DND-41 (cell line): ENCODE measurements at regions not wholly inside any gene's neighbourhood (a gene's known extent, or its start where the extent isn't known, plus 50 kb on each side); places are given as distances from the start of the nearest gene placed in this dataset.
A peak's percentile ranks its signal among the peaks of the same experiment; 100 is the strongest.

ENCODE experiments used
- ATAC-seq: fragments of 200-7000 bp; cut with Tn5 transposase; 3 replicates; pipeline ENCODE4 v1.9.1; 2021; ENCODE audit warnings: low read depth; ENCODE audit not compliant: insufficient read depth
- DNase-seq: peaks from one replicate; pipeline ENCODE4 v3.0.0-alpha.2; 2020
- H2AFZ ChIP-seq: 2 replicates; pipeline ENCODE4 v1.6.0; 2012; ENCODE audit warnings: low read depth, low read length
- H3K27ac ChIP-seq: 2 replicates; pipeline ENCODE4 v1.5.1; 2012; ENCODE audit warnings: low read length, inconsistent platforms
- H3K27me3 ChIP-seq: fragments of 200-600 bp; sonication (generic); 2 replicates; pipeline ENCODE4 v1.6.0; 2012; ENCODE audit warnings: low read length, mild to moderate bottlenecking, inconsistent platforms; ENCODE audit not compliant: insufficient read depth, poor library complexity
- H3K36me3 ChIP-seq: 2 replicates; pipeline ENCODE4 v1.5.1; 2012; ENCODE audit warnings: low read length, inconsistent platforms; ENCODE audit not compliant: insufficient read depth
- H3K4me1 ChIP-seq: 2 replicates; pipeline ENCODE4 v1.5.1; 2012; ENCODE audit warnings: mild to moderate bottlenecking, low read length; ENCODE audit not compliant: insufficient read depth
- H3K4me2 ChIP-seq: 2 replicates; pipeline ENCODE4 v1.6.0; 2012; ENCODE audit warnings: mild to moderate bottlenecking, moderate library complexity, low read length, inconsistent platforms; ENCODE audit not compliant: insufficient read depth
- H3K4me3 ChIP-seq, 2 experiments: fragments of 200-600 bp in 1 of 2; shearing (Covaris generic) in 1 of 2; 2 replicates each; pipeline ENCODE4 v1.5.1; 2012 to 2016; ENCODE audit warnings: inconsistent platforms in 2 of 2, low read length in 2 of 2, mild to moderate bottlenecking in 2 of 2, low read depth in 1 of 2, moderate library complexity in 1 of 2
- H3K79me2 ChIP-seq: 2 replicates; pipeline ENCODE4 v1.6.0; 2012; ENCODE audit warnings: low read length, inconsistent platforms; ENCODE audit not compliant: insufficient read depth
- H3K9ac ChIP-seq: 2 replicates; pipeline ENCODE4 v1.6.0; 2012; ENCODE audit warnings: low read depth, mild to moderate bottlenecking, inconsistent platforms, low read length, moderate library complexity
- H3K9me3 ChIP-seq: 2 replicates; pipeline ENCODE4 v1.5.1; 2012; ENCODE audit warnings: low read length, moderate library complexity, mild to moderate bottlenecking, inconsistent platforms; ENCODE audit not compliant: insufficient read depth, severe bottlenecking
- H4K20me1 ChIP-seq: 2 replicates; pipeline ENCODE4 v1.6.0; 2012; ENCODE audit warnings: low read length; ENCODE audit not compliant: insufficient read depth
- CTCF ChIP-seq: IDR thresholded peaks from 2 replicates; pipeline ENCODE4 v1.5.1; 2012; ENCODE audit warnings: borderline replicate concordance, low read length, moderate library complexity, mild to moderate bottlenecking; ENCODE audit not compliant: poor library complexity, severe bottlenecking; ENCODE audit errors: extremely low read depth
- EZH2 ChIP-seq: IDR thresholded peaks from 3 replicates; pipeline ENCODE4 v1.6.1; 2012; ENCODE audit warnings: borderline replicate concordance, low read depth, mild to moderate bottlenecking, moderate library complexity, low read length, inconsistent platforms; ENCODE audit not compliant: severe bottlenecking

- Histone ChIP-seq H3K27ac (no peak overlapping the region), H3K4me2 (no peak overlapping the region), H3K9ac (no peak overlapping the region), H3K79me2 (no peaks in the 10 kb centered on the region), H3K4me1 (no peaks in the 10 kb centered on the region), H3K27me3 (no peaks in the 10 kb centered on the region), H3K36me3 (no peaks in the 10 kb centered on the region), H3K9me3 (no peaks in the 10 kb centered on the region), H2AFZ (no peak overlapping the region), H4K20me1 (no peaks in the 10 kb centered on the region), H3K4me3 (no peak overlapping the region)
- ATAC-seq (no peak), DNase-seq (no peak)
- no peak for TF ChIP-seq EZH2
Measured at GRCh38 chr16:55091213-55091870, 160.7 kb downstream of the IRX5 start.

- Histone ChIP-seq H3K9ac (no peak overlapping the region), H3K4me1 (no peaks in the 10 kb centered on the region), H3K79me2 (no peaks in the 10 kb centered on the region), H3K4me2 (no peak overlapping the region), H3K36me3 (no peaks in the 10 kb centered on the region), H2AFZ (no peak overlapping the region), H3K4me3 (no peak overlapping the region), H4K20me1 (no peaks in the 10 kb centered on the region), H3K27me3 (no peaks in the 10 kb centered on the region), H3K27ac (no peak overlapping the region), H3K9me3 (no peaks in the 10 kb centered on the region)
- ATAC-seq = no peak
- TF ChIP-seq EZH2 (no peak), CTCF (no peak)
- DNase-seq = no peak
Measured at GRCh38 chr16:55091871-55092230, 161.2 kb downstream of the IRX5 start.

GRCh38 chr16:55100100-55100499 is 169.4 kb downstream of the IRX5 start:
- no peaks in the 10 kb centered on the region for H3K9me3 ChIP-seq
- H3K27me3 ChIP-seq = no peaks in the 10 kb centered on the region
- DNase-seq (peak; percentile 30), ATAC-seq (peak; percentile 74)
- H3K27ac ChIP-seq = no peak overlapping the region
- H3K4me1 ChIP-seq = peaks cover 8% of the 10 kb centered on the region
- H2AFZ ChIP-seq = no peak overlapping the region
- H3K4me2 ChIP-seq = no peak overlapping the region
- H3K36me3 ChIP-seq = no peaks in the 10 kb centered on the region
- TF ChIP-seq EZH2 (no peak), CTCF (no peak)
- no peak overlapping the region for H3K9ac ChIP-seq
- H3K79me2 ChIP-seq = no peaks in the 10 kb centered on the region
- H3K4me3 ChIP-seq = no peak overlapping the region
- no peaks in the 10 kb centered on the region for H4K20me1 ChIP-seq

- no peak for TF ChIP-seq EZH2
- no peaks in the 10 kb centered on the region for H3K27me3 ChIP-seq
- H2AFZ ChIP-seq = no peak overlapping the region
- no peaks in the 10 kb centered on the region for H3K79me2 ChIP-seq
- H3K27ac ChIP-seq = no peak overlapping the region
- H3K4me3 ChIP-seq = no peak overlapping the region
- H3K9me3 ChIP-seq = no peaks in the 10 kb centered on the region
- no peak for DNase-seq
- no peak overlapping the region for H3K9ac ChIP-seq
- no peaks in the 10 kb centered on the region for H4K20me1 ChIP-seq
- no peak overlapping the region for H3K4me2 ChIP-seq
- H3K4me1 ChIP-seq = peaks cover 8% of the 10 kb centered on the region
- no peaks in the 10 kb centered on the region for H3K36me3 ChIP-seq
- ATAC-seq = no peak
Measured at GRCh38 chr16:55101026-55101425, 170.4 kb downstream of the IRX5 start.
